BE2C (cell line): ENCODE measurements at regions not wholly inside any gene's neighbourhood (a gene's known extent, or its start where the extent isn't known, plus 50 kb on each side); places are given as distances from the start of the nearest gene placed in this dataset.

Experiments
- DNase-seq: peaks from one replicate; pipeline ENCODE4 v3.0.0-alpha.2; 2020
- H3K27me3 ChIP-seq: fragments of 250-450 bp; sonication (Bioruptor Pico); 2 replicates; pipeline ENCODE4 v1.5.1; 2020; ENCODE audit warnings: mild to moderate bottlenecking
- H3K36me3 ChIP-seq: fragments of 250-450 bp; sonication (Bioruptor Pico); 2 replicates; pipeline ENCODE4 v1.5.1; 2020; ENCODE audit warnings: mild to moderate bottlenecking
- H3K4me1 ChIP-seq: fragments of 250-450 bp; sonication (Bioruptor Pico); 2 replicates; pipeline ENCODE4 v1.5.1; 2020
- H3K4me3 ChIP-seq: 2 replicates; pipeline ENCODE4 v1.5.1; 2011; ENCODE audit warnings: low read depth, low read length
- H3K9me3 ChIP-seq: fragments of 250-450 bp; sonication (Bioruptor Pico); 2 replicates; pipeline ENCODE4 v1.5.1; 2020
- TF ChIP-seq, protein P1 (sequence below): IDR thresholded peaks from 2 replicates; pipeline ENCODE4 v1.5.1; 2012; ENCODE audit warnings: mild to moderate bottlenecking, low read depth, low read length

DNA sequence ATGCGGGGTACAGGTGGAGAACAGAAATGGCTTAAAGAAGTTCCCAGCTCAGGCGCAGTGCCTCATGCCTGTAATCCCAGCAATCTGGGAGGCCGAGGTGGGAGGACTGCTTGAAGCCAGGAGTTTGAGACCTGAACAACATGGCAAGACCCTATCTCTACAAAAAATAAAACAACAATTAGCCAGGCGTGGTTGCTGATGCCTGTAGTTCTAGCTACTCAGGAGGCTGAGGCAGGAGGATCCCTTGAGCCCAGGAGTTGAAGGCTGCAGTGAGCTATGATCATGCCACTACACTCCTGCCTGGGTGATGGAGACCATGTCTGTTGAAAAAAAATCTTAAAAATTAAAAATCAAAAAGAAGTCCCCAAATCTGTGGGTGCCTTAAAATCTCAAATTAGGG lies 228.3 kb upstream of the WSB1 start:
- DNase-seq = no peak
- Histone ChIP-seq H3K9me3 (no peaks in the 10 kb centered on the region), H3K27me3 (no peaks in the 10 kb centered on the region), H3K36me3 (no peaks in the 10 kb centered on the region), H3K4me1 (no peaks in the 10 kb centered on the region), H3K4me3 (no peak overlapping the region)
- TF ChIP-seq, protein P1, sequence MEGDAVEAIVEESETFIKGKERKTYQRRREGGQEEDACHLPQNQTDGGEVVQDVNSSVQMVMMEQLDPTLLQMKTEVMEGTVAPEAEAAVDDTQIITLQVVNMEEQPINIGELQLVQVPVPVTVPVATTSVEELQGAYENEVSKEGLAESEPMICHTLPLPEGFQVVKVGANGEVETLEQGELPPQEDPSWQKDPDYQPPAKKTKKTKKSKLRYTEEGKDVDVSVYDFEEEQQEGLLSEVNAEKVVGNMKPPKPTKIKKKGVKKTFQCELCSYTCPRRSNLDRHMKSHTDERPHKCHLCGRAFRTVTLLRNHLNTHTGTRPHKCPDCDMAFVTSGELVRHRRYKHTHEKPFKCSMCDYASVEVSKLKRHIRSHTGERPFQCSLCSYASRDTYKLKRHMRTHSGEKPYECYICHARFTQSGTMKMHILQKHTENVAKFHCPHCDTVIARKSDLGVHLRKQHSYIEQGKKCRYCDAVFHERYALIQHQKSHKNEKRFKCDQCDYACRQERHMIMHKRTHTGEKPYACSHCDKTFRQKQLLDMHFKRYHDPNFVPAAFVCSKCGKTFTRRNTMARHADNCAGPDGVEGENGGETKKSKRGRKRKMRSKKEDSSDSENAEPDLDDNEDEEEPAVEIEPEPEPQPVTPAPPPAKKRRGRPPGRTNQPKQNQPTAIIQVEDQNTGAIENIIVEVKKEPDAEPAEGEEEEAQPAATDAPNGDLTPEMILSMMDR = no peak

DNA sequence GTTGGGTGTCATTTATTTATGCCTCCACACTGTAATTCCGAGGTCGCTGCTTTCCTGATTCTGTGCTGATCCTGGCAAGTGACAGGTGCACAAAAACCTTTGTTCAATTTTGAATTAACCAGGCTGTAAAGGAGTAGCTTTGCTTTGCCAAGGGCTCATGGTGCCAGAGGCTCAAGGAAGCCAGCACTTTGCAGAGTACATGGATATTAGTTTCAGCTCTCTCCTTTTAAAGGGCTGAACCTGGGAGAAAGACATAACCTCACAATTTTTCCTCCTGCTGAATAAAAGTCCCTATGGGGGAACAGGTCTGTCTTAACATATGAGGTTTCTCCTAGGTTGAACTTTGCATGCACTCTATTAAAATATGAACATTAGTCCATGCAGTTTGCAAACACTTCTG lies 227.6 kb upstream of the WSB1 start:
- no peak for DNase-seq
- Histone ChIP-seq H3K4me3 (no peak overlapping the region), H3K4me1 (no peaks in the 10 kb centered on the region), H3K36me3 (no peaks in the 10 kb centered on the region), H3K27me3 (no peaks in the 10 kb centered on the region), H3K9me3 (no peaks in the 10 kb centered on the region)
- TF ChIP-seq, protein P1 = no peak

DNA sequence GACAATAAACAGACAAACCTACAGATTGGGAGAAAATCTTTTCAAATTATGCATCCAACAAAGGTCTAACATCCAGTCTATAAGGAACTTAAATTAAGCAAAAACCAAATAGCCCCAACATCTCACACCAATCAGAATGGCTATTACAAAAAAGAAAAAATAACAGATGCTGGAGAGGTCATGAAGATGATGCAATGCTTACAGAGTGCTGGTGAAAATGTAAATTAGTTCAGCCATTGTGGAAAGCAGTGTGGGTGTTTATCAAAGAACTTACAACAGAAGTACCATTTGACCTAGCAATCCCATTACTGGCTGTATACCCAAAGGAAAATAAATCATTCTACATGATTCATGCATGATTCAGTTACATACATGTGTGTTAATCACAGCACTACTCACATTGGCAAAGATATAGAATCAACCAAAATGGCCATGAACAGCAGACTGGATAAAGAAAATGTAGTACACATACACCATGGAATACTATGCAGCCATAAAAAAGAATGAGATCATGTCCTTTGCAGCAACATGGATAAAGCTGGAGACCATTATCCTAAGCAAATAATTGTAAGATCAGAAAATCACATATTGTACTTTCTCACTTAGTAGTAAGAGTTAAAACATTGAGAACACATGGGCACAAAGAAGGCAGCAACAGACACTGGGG lies 223.9 kb upstream of the WSB1 start:
- TF ChIP-seq, protein P1 = no peak
- Histone ChIP-seq H3K27me3 (no peaks in the 10 kb centered on the region), H3K4me1 (no peaks in the 10 kb centered on the region), H3K36me3 (no peaks in the 10 kb centered on the region), H3K9me3 (no peaks in the 10 kb centered on the region), H3K4me3 (no peak overlapping the region)
- no peak for DNase-seq

DNA sequence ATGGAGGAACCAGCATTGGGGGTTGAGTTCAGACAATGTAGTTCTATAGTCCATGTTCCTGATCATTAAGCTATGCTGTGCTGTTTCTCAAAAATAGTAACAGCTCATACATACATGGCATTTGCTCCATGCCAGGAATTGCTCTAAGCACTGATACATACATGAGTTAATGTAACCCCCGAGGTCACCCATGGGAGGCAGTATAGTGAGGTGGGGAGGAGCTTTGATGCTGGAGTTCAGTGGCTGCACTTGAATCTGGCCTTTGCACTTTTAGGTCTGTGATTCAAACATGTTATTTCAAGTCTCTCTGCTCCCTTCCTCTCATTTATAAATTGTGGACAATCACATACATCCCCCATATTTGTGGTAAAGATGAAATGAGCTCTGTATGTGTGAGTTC lies 223.1 kb upstream of the WSB1 start:
- Histone ChIP-seq H3K4me3 (no peak overlapping the region), H3K27me3 (no peaks in the 10 kb centered on the region), H3K4me1 (no peaks in the 10 kb centered on the region), H3K9me3 (no peaks in the 10 kb centered on the region), H3K36me3 (no peaks in the 10 kb centered on the region)
- TF ChIP-seq, protein P1 = no peak
- no peak for DNase-seq

DNA sequence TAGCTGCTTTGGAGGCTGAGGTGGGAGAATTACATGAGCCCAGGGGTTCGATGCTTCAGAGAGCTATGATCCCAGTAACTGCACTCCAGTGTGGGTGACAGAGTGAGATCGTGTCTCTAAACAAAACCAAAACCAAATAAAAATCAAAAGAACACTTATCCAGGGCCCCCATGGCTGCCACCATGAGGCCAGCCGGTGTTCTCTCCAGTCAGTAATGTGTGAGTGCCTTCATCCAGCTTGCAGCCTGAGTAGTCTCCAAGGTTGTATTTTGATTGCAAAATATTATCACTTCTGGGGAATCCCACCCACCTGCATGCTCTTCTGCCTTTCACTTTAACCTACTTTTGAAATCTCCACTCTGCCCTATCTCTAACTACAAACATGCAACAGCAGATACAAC lies 221.0 kb upstream of the WSB1 start:
- H3K4me1 ChIP-seq = no peaks in the 10 kb centered on the region
- no peaks in the 10 kb centered on the region for H3K36me3 ChIP-seq
- no peaks in the 10 kb centered on the region for H3K9me3 ChIP-seq
- H3K27me3 ChIP-seq = no peaks in the 10 kb centered on the region
- DNase-seq = no peak
- TF ChIP-seq, protein P1 = no peak
- H3K4me3 ChIP-seq = no peak overlapping the region

DNA sequence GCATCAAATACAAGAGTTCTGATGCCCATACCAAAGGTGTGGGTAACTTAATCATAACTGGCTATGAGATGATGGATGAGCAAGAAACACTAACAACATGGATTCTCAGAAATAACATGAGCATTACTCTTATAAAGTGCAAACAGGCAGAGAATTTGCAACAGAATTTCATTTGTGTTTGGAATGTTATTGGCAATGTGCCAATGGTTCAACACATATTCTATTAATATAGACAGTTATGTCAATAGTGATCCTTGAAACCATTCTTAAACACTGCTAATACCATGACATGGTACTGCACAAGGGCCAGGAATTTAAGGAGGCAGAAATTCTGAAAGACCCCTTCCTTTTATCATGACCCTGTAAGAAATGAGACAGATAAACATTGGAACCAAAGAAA lies 217.1 kb upstream of the WSB1 start:
- Histone ChIP-seq H3K27me3 (no peaks in the 10 kb centered on the region), H3K4me1 (no peaks in the 10 kb centered on the region), H3K36me3 (no peaks in the 10 kb centered on the region), H3K9me3 (no peaks in the 10 kb centered on the region), H3K4me3 (no peak overlapping the region)
- TF ChIP-seq, protein P1 = no peak
- no peak for DNase-seq
